ENCODE measurements at regions not wholly inside any gene's neighbourhood (a gene's known extent, or its start where the extent isn't known, plus 50 kb on each side); places are given as distances from the start of the nearest gene placed in this dataset.
"Not testable (repeated sequence)": the region's sequence is repeated elsewhere in the genome, so short reads cannot be mapped to it uniquely, and the experiment has no call there.

DNA sequence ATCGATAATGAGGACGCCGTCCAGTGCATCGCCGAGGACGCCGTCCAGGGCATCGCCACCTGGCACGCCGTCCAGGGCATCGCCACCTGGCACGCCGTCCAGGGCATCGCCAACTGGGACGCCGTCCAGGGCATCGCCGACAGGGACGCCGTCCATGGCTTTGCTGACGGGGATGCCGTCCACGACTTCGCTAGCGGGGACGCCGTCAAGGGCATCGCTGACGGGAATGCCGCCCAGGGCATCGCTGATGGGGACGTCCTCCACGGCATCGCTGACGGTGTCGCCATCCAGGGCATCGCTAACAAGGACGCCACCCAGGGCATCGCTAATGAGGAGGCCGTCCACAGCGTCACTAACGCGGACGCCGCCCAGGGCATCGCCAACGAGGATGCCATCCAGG is 946.5 kb downstream of the TUBA3C start:
- dilution Hi-C loops (cut with MboI; ENCODE audit: extremely low pct_ligation_motif_present, low sequenced_read_pairs), result no loop called here
- DNase-seq (ENCODE audit: low read depth, low spot score), result no peak

DNA sequence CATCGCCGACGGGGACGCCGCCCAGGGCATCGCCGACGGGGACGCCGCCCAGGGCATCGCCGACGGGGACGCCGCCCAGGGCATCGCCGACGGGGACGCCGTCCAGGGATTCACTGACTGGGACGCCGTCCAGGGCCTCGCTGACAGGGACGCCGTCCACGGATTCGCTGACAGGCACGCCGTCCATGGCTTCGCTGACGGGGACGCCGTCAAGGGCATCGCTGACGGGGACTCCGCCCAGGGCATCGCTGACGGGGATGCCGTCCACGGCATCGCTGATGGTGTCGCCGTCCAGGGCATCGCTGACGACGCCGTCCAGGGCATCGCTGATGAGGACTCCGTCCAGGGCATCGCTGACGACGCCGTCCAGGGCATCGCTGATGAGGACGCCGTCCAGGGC is 947.2 kb downstream of the TUBA3C start:
- FAIRE-seq; H3K27me3 ChIP-seq (ENCODE audit: control insufficient read depth in 2 of 2, insufficient read depth in 2 of 2, low read length in 2 of 2); DNase-seq (ENCODE audit: low read depth, low spot score); CTCF ChIA-PET; dilution Hi-C loops (cut with MboI; ENCODE audit: extremely low pct_ligation_motif_present, low sequenced_read_pairs); BruUV-seq (replicated peaks); H3K27ac ChIP-seq (ENCODE audit: insufficient read depth, low read depth, low read length); H3K79me2 ChIP-seq (ENCODE audit: control insufficient read depth, insufficient read depth, low read length); H3K36me3 ChIP-seq (ENCODE audit: control insufficient read depth in 2 of 2, extremely low read depth in 1 of 2, insufficient read depth in 2 of 2, low read length in 2 of 2); H3K4me2 ChIP-seq (ENCODE audit: insufficient read depth, low read length); H3K9me1 ChIP-seq (replicated peaks; ENCODE audit: control insufficient read depth, extremely low read depth, insufficient read depth, low read length); POLR2A ChIA-PET; H3K4me1 ChIP-seq (ENCODE audit: control insufficient read depth, extremely low read depth, insufficient read depth, low read length); H3K9ac ChIP-seq (replicated peaks; ENCODE audit: extremely low read depth, insufficient read depth, low read length); H4K20me1 ChIP-seq (replicated peaks; ENCODE audit: control insufficient read depth, extremely low read depth, insufficient read depth, low read length); H2AFZ ChIP-seq (ENCODE audit: low read depth, low read length); intact Hi-C loops (cut with micrococcal nuclease); H3K4me3 ChIP-seq (replicated peaks in 1 of 3; ENCODE audit: insufficient read depth in 1 of 3, low read depth in 1 of 3, low read length in 3 of 3): not testable (repeated sequence)
- H3K9me3 ChIP-seq (replicated peaks; ENCODE audit: control insufficient read depth, insufficient read depth, low read length), result peaks cover 20% of the 10 kb centered on the region

More for the DNA sequence above, 946.5 kb downstream of the TUBA3C start:
- intact Hi-C loops (cut with micrococcal nuclease), result no loop called here
- Histone ChIP-seq H3K36me3 (ENCODE audit: control insufficient read depth in 2 of 2, extremely low read depth in 1 of 2, insufficient read depth in 2 of 2, low read length in 2 of 2) (no peaks in the 10 kb centered on the region), H3K9me3 (replicated peaks; ENCODE audit: control insufficient read depth, insufficient read depth, low read length) (peaks cover 20% of the 10 kb centered on the region), H3K27ac (ENCODE audit: insufficient read depth, low read depth, low read length) (no peak overlapping the region), H3K4me3 (replicated peaks in 1 of 3; ENCODE audit: insufficient read depth in 1 of 3, low read depth in 1 of 3, low read length in 3 of 3) (no peak overlapping the region), H3K27me3 (ENCODE audit: control insufficient read depth in 2 of 2, insufficient read depth in 2 of 2, low read length in 2 of 2) (no peaks in the 10 kb centered on the region), H4K20me1 (replicated peaks; ENCODE audit: control insufficient read depth, extremely low read depth, insufficient read depth, low read length) (no peaks in the 10 kb centered on the region), H2AFZ (ENCODE audit: low read depth, low read length) (no peak overlapping the region), H3K9ac (replicated peaks; ENCODE audit: extremely low read depth, insufficient read depth, low read length) (no peak overlapping the region), H3K79me2 (ENCODE audit: control insufficient read depth, insufficient read depth, low read length) (no peaks in the 10 kb centered on the region), H3K4me2 (ENCODE audit: insufficient read depth, low read length) (no peak overlapping the region), H3K9me1 (replicated peaks; ENCODE audit: control insufficient read depth, extremely low read depth, insufficient read depth, low read length) (no peaks in the 10 kb centered on the region), H3K4me1 (ENCODE audit: control insufficient read depth, extremely low read depth, insufficient read depth, low read length) (no peaks in the 10 kb centered on the region)
- CTCF ChIA-PET, result no interaction called here
- POLR2A ChIA-PET, result no interaction called here
- FAIRE-seq, result no peak
- BruUV-seq (replicated peaks), result no TSS peak
- TF ChIP-seq, protein P1, sequence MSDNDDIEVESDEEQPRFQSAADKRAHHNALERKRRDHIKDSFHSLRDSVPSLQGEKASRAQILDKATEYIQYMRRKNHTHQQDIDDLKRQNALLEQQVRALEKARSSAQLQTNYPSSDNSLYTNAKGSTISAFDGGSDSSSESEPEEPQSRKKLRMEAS (IDR thresholded peaks at IDR 0.05; ENCODE audit: insufficient read depth, insufficient read length), result no peak
- TF ChIP-seq FOS (IDR thresholded peaks at IDR 0.05; ENCODE audit: borderline replicate concordance, insufficient read depth, low read length) (no peak), POLR2AphosphoS5 (IDR thresholded peaks at IDR 0.05; ENCODE audit: insufficient read depth, low read depth, low read length) (no peak), MYC (IDR thresholded peaks at IDR 0.05; ENCODE audit: low read depth, low read length) (no peak), POLR2A (IDR thresholded peaks at IDR 0.05; ENCODE audit: low read depth, low read length) (no peak), JUN (IDR thresholded peaks at IDR 0.05; ENCODE audit: borderline replicate concordance, insufficient read depth, insufficient read length, low read depth) (no peak), GATA2 (IDR thresholded peaks at IDR 0.05; ENCODE audit: insufficient read depth, insufficient read length, low read depth, low read length) (no peak), EZH2 (IDR thresholded peaks at IDR 0.05; ENCODE audit: borderline replicate concordance, low read depth, low read length, severe bottlenecking) (no peak)
- TF ChIP-seq, protein P2, sequence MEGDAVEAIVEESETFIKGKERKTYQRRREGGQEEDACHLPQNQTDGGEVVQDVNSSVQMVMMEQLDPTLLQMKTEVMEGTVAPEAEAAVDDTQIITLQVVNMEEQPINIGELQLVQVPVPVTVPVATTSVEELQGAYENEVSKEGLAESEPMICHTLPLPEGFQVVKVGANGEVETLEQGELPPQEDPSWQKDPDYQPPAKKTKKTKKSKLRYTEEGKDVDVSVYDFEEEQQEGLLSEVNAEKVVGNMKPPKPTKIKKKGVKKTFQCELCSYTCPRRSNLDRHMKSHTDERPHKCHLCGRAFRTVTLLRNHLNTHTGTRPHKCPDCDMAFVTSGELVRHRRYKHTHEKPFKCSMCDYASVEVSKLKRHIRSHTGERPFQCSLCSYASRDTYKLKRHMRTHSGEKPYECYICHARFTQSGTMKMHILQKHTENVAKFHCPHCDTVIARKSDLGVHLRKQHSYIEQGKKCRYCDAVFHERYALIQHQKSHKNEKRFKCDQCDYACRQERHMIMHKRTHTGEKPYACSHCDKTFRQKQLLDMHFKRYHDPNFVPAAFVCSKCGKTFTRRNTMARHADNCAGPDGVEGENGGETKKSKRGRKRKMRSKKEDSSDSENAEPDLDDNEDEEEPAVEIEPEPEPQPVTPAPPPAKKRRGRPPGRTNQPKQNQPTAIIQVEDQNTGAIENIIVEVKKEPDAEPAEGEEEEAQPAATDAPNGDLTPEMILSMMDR (IDR thresholded peaks at IDR 0.05; ENCODE audit: extremely low read depth in 1 of 2, insufficient read depth in 1 of 2, low read depth in 1 of 2, low read length in 2 of 2), result no peak
